HEK293T (cell line): ENCODE measurements at regions not wholly inside any gene's neighbourhood (a gene's known extent, or its start where the extent isn't known, plus 50 kb on each side); places are given as distances from the start of the nearest gene placed in this dataset.

Experiments
- ARNT ChIP-seq: fragments of 450-650 bp; IDR thresholded peaks from 2 replicates; pipeline ENCODE4 v1.6.1; 2017; ENCODE audit warnings: mild to moderate bottlenecking
- BHLHE40 ChIP-seq: fragments of 450-650 bp; IDR thresholded peaks from 2 replicates; pipeline ENCODE4 v1.6.1; 2016; ENCODE audit warnings: mild to moderate bottlenecking, moderate library complexity, borderline replicate concordance
- ELF4 ChIP-seq: fragments of 450-650 bp; IDR thresholded peaks from 2 replicates; pipeline ENCODE4 v1.6.1; 2017; ENCODE audit warnings: antibody characterized with exemption
- FOXA1 ChIP-seq: fragments of 450-650 bp; IDR thresholded peaks from 2 replicates; pipeline ENCODE4 v1.6.1; 2016; ENCODE audit warnings: mild to moderate bottlenecking
- FOXK2 ChIP-seq: fragments of 450-650 bp; IDR thresholded peaks from 2 replicates; pipeline ENCODE4 v1.6.1; 2016; ENCODE audit warnings: mild to moderate bottlenecking
- FOXM1 ChIP-seq: fragments of 450-650 bp; IDR thresholded peaks from 2 replicates; pipeline ENCODE4 v1.6.1; 2017; ENCODE audit warnings: mild to moderate bottlenecking, borderline replicate concordance
- HDGF ChIP-seq: fragments of 450-650 bp; IDR thresholded peaks from 2 replicates; pipeline ENCODE4 v1.6.1; 2017; ENCODE audit warnings: antibody characterized with exemption, borderline replicate concordance
- L3MBTL2 ChIP-seq: fragments of 450-650 bp; conservative IDR thresholded peaks from 2 replicates; pipeline ENCODE4 v1.6.1; 2016; ENCODE audit warnings: mild to moderate bottlenecking
- LEF1 ChIP-seq: fragments of 450-650 bp; IDR thresholded peaks from 2 replicates; pipeline ENCODE4 v1.6.1; 2017; ENCODE audit warnings: mild to moderate bottlenecking, borderline replicate concordance
- NFRKB ChIP-seq: fragments of 450-650 bp; IDR thresholded peaks from 2 replicates; pipeline ENCODE4 v1.6.1; 2016; ENCODE audit warnings: mild to moderate bottlenecking, moderate library complexity
- SP1 ChIP-seq: fragments of 450-650 bp; IDR thresholded peaks from 2 replicates; pipeline ENCODE4 v1.6.1; 2017
- SUZ12 ChIP-seq: fragments of 450-650 bp; IDR thresholded peaks from 2 replicates; pipeline ENCODE4 v1.6.1; 2016; ENCODE audit warnings: mild to moderate bottlenecking
- ZNF384 ChIP-seq: fragments of 450-650 bp; IDR thresholded peaks from 2 replicates; pipeline ENCODE4 v1.6.1; 2016
- TF ChIP-seq, protein P1 (sequence below): fragments of 450-650 bp; IDR thresholded peaks from 2 replicates; pipeline ENCODE4 v1.6.1; 2016

DNA sequence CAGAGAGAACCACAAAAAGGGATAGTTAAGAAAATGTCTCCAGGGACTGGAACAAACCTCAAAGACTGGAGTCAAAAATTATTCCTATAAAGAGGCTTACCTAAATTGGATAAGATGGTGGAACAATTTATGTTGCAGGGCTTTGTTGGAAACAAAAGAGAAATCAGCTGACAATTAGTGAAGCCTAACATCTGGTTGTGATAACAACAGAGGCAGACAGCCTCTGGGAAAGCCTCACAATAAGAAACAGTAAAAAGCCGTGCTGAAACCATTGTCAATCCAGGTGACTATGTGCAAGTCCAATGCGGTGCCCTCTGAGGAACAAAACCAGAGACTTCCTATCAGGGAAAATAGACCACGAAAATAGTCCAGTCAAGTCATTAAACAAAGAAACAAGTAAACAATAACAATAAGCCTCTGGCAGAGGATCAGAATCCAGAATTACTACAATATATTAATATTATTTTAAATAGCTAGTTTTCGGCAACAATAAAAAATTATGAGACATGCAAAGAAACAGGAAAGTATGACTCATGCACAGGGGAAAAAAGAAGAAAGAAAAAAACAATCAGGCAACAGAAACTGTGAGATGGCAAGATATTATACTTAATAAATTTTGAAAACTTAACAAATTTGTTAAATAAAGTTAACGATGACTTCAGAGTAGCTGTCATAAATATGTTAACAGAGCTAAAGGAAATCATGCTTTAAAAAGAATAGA is 99.7 kb upstream of the RXFP2 start:
- TF ChIP-seq SUZ12 (no peak), SP1 (no peak), NFRKB (no peak), ARNT (no peak), HDGF (no peak), L3MBTL2 (no peak), FOXA1 (no peak), FOXM1 (no peak), FOXK2 (no peak), ZNF384 (no peak), ELF4 (no peak), BHLHE40 (no peak), LEF1 (no peak)
- TF ChIP-seq, protein P1, sequence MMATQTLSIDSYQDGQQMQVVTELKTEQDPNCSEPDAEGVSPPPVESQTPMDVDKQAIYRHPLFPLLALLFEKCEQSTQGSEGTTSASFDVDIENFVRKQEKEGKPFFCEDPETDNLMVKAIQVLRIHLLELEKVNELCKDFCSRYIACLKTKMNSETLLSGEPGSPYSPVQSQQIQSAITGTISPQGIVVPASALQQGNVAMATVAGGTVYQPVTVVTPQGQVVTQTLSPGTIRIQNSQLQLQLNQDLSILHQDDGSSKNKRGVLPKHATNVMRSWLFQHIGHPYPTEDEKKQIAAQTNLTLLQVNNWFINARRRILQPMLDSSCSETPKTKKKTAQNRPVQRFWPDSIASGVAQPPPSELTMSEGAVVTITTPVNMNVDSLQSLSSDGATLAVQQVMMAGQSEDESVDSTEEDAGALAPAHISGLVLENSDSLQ: no peak
